Breast epithelium (tissue), 4 donors: ENCODE measurements at regions not wholly inside any gene's neighbourhood (a gene's known extent, or its start where the extent isn't known, plus 50 kb on each side); places are given as distances from the start of the nearest gene placed in this dataset.
"Not testable (repeated sequence)": the region's sequence is repeated elsewhere in the genome, so short reads cannot be mapped to it uniquely, and the experiment has no call there.

ENCODE experiments used
- DNase-seq, 2 donors: peaks; one replicate each; pipeline ENCODE4 v3.0.0-alpha.2; 2019; ENCODE audit warnings: low spot score in 2 of 2
- H3K27ac ChIP-seq, 2 donors: fragments of 200-600 bp; sonication (generic) in 1 of 2; one replicate each; pipeline ENCODE4 v1.5.1; 2016 to 2019; ENCODE audit warnings: mild to moderate bottlenecking in 1 of 2
- H3K27me3 ChIP-seq, 2 donors: fragments of 200-600 bp; sonication (generic) in 1 of 2; one replicate each; pipeline versions ENCODE4 v1.5.1 to v1.6.0; 2017 to 2019; ENCODE audit warnings: control low read depth in 1 of 2, mild to moderate bottlenecking in 1 of 2
- H3K36me3 ChIP-seq: fragments of 200-600 bp; one replicate; pipeline ENCODE4 v1.5.1; 2019
- H3K4me1 ChIP-seq, 2 donors: fragments of 200-600 bp; sonication (generic); one replicate each; pipeline ENCODE4 v1.5.1; 2016 to 2019; ENCODE audit warnings: control low read depth in 1 of 2
- H3K4me3 ChIP-seq, 3 donors: fragments of 200-600 bp; sonication (generic); 1 replicate in 2 of 3; 2 replicates in 1 of 3; pipeline ENCODE4 v1.5.1; 2016 to 2019; ENCODE audit warnings: mild to moderate bottlenecking in 3 of 3, moderate library complexity in 2 of 3
- H3K9me3 ChIP-seq, 2 donors: fragments of 200-600 bp; sonication (generic) in 1 of 2; one replicate each; pipeline ENCODE4 v1.5.1; 2016 to 2019; ENCODE audit warnings: control low read depth in 1 of 2
- CTCF ChIP-seq, 3 donors: fragments of 450-650 bp; IDR thresholded peaks; one replicate each; pipeline ENCODE4 v1.5.1; 2016 to 2017; ENCODE audit warnings: antibody characterized with exemption in 3 of 3, mild to moderate bottlenecking in 3 of 3, moderate library complexity in 3 of 3
- POLR2A ChIP-seq: fragments of 450-650 bp; IDR thresholded peaks from one replicate; pipeline ENCODE4 v1.6.1; 2016; ENCODE audit warnings: antibody characterized with exemption, mild to moderate bottlenecking, moderate library complexity
- POLR2AphosphoS5 ChIP-seq, 3 donors: sonication (generic); formaldehyde crosslinking; IDR thresholded peaks; one replicate each; pipeline ENCODE4 v1.6.1; 2017; ENCODE audit warnings: antibody characterized with exemption in 3 of 3
- intact Hi-C: fragments of 100-400 bp; cut with DNase I; formaldehyde crosslinking; loops from one replicate; pipeline ENCODE4 v1.15.1; 2023; ENCODE audit warnings: low total_unique reads

- Histone ChIP-seq H3K9me3 (no peaks in the 10 kb centered on the region), H3K36me3 (no peaks in the 10 kb centered on the region), H3K27ac (no peak overlapping the region), H3K4me3 (no peak overlapping the region), H3K4me1 (no peaks in the 10 kb centered on the region), H3K27me3 (no peaks in the 10 kb centered on the region)
- TF ChIP-seq POLR2A (no peak), POLR2AphosphoS5 (IDR thresholded peaks at IDR 0.05) (no peak), CTCF (IDR thresholded peaks at IDR 0.05) (no peak)
- intact Hi-C loops, result no loop called here
- DNase-seq, result no peak
These were observed 421.2 kb downstream of the TMEM121 start for GRCh38 chr14:105947599-105947998.

DNA sequence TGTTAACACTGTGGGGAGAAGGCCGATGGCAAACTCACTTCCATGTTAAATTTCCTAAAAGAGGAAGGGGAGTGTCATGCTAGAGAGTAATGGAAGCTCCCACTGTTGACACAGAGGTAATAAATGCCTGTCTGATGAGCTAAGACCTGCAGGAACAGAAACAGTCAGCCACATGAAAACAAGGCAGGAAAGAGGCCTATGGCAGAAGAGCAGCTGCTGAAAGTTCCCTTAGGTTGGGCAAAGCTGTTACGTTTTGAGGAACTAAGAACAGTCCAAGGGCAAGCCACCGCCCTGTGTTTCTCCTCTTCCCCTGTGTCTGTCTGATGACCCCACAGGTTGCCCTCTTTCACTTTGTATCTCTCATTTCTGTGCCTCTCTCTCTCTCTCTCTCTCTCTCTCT lies 422.6 kb downstream of the TMEM121 start:
- intact Hi-C loops, H3K4me1 ChIP-seq, H3K27me3 ChIP-seq, H3K9me3 ChIP-seq, H3K4me3 ChIP-seq, H3K36me3 ChIP-seq, H3K27ac ChIP-seq, DNase-seq: not testable (repeated sequence)

- H3K4me3 ChIP-seq, H3K36me3 ChIP-seq, H3K4me1 ChIP-seq, DNase-seq, H3K27ac ChIP-seq, intact Hi-C loops, H3K9me3 ChIP-seq, H3K27me3 ChIP-seq: not testable (repeated sequence)
These were observed 424.0 kb downstream of the TMEM121 start for GRCh38 chr14:105950364-105950892.

- Histone ChIP-seq H3K4me1 (no peaks in the 10 kb centered on the region), H3K36me3 (no peaks in the 10 kb centered on the region), H3K27me3 (no peaks in the 10 kb centered on the region), H3K4me3 (no peak overlapping the region), H3K9me3 (no peaks in the 10 kb centered on the region), H3K27ac (no peak overlapping the region)
- no peak for DNase-seq
- intact Hi-C loops, result no loop called here
- TF ChIP-seq POLR2AphosphoS5 (IDR thresholded peaks at IDR 0.05) (no peak), CTCF (IDR thresholded peaks at IDR 0.05) (no peak), POLR2A (no peak)
These were observed 425.0 kb downstream of the TMEM121 start for GRCh38 chr14:105951399-105951798.

- no peaks in the 10 kb centered on the region for H3K9me3 ChIP-seq
- H3K4me3 ChIP-seq, result no peak overlapping the region
- no peaks in the 10 kb centered on the region for H3K4me1 ChIP-seq
- no peak for DNase-seq
- no peak overlapping the region for H3K27ac ChIP-seq
- H3K36me3 ChIP-seq, result no peaks in the 10 kb centered on the region
- H3K27me3 ChIP-seq, result no peaks in the 10 kb centered on the region
- intact Hi-C loops, result no loop called here
- no peak for TF ChIP-seq POLR2AphosphoS5 (IDR thresholded peaks at IDR 0.05)
- TF ChIP-seq CTCF (IDR thresholded peaks at IDR 0.05), result no peak
- TF ChIP-seq POLR2A, result no peak
These were observed 425.8 kb downstream of the TMEM121 start for GRCh38 chr14:105952222-105952621.

DNA sequence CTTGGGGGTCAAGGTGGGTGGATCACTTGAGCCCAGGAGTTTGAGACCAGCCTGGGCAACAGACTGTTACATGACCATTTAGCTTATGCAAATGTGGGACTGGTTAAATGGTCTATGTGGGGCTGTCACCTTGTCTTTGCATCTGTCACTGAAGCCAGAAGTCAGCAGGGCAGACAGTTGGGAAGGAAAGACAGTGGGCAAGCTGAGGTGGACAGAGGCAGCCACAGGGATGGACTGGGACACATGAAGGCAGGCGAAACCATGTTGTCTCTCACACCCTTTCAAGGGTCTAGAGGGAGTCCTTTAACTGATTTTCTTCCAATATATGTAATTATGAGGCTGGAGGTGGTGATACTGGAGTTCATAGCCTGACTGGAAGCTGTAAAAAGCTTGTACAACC lies 426.4 kb downstream of the TMEM121 start:
- TF ChIP-seq POLR2AphosphoS5 (IDR thresholded peaks at IDR 0.05), result no peak
- TF ChIP-seq CTCF (IDR thresholded peaks at IDR 0.05), result no peak
- DNase-seq, result no peak
- no peaks in the 10 kb centered on the region for H3K27me3 ChIP-seq
- no peak overlapping the region for H3K27ac ChIP-seq
- H3K4me1 ChIP-seq, result no peaks in the 10 kb centered on the region
- H3K36me3 ChIP-seq, result no peaks in the 10 kb centered on the region
- H3K9me3 ChIP-seq, result no peaks in the 10 kb centered on the region
- H3K4me3 ChIP-seq, result no peak overlapping the region
- intact Hi-C loops, result no loop called here

GRCh38 chr14:105961625-105962024 lies 435.2 kb downstream of the TMEM121 start:
- intact Hi-C loops, H3K27me3 ChIP-seq, DNase-seq, H3K4me3 ChIP-seq, H3K27ac ChIP-seq, H3K36me3 ChIP-seq, H3K4me1 ChIP-seq: not testable (repeated sequence)
- H3K9me3 ChIP-seq, result peaks cover 0 to 11% of the 10 kb centered on the region in 2 donors
